GM18867 (cell line): ENCODE measurements at regions not wholly inside any gene's neighbourhood (a gene's known extent, or its start where the extent isn't known, plus 50 kb on each side); places are given as distances from the start of the nearest gene placed in this dataset.
"Not testable (repeated sequence)": the region's sequence is repeated elsewhere in the genome, so short reads cannot be mapped to it uniquely, and the experiment has no call there.

Experiments used
- ATAC-seq: cut with Tn5 transposase; IDR thresholded peaks from one replicate; pipeline ENCODE4 v1.9.1; 2021; ENCODE audit warnings: mild to moderate bottlenecking, moderate library complexity; ENCODE audit not compliant: unreplicated experiment

DNA sequence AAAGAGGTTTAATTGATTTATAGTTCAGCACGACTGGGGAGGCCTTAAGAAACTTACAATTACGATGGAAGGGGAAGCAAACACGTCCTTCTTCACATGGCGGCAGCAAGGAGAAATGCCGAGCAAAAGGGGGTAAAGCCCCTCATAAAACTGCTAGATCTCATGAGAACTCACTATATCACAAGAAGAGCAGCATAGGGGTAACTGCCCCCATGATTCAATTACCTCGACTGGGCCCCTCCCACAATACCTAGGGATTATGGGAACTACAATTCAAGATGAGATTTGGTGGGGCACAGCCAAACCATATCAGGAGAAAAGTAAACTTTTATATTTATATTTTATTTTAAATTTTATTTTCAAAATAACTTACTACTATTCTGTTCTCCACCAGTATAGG lies 272.0 kb downstream of the MYCN start:
- ATAC-seq, result no peak

DNA sequence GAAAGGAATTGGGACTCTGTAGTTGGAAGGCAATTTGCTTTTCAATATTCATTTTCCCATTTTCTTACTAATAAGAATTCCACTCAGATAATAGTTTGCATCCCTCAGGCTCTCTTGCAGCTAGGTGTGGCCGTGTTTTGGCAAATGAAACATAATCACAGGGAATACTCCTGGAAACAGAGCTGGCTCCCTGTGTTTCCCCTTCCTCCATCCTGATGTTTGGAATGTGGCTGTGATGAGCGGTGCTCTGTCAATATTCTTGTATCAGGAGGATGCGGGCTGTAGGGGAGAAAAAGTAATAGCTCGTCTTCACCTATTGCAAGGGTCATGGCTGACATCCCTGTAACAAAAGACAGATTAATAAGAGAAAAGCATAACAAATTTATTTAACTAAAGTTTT lies 271.0 kb downstream of the MYCN start:
- no peak for ATAC-seq

DNA sequence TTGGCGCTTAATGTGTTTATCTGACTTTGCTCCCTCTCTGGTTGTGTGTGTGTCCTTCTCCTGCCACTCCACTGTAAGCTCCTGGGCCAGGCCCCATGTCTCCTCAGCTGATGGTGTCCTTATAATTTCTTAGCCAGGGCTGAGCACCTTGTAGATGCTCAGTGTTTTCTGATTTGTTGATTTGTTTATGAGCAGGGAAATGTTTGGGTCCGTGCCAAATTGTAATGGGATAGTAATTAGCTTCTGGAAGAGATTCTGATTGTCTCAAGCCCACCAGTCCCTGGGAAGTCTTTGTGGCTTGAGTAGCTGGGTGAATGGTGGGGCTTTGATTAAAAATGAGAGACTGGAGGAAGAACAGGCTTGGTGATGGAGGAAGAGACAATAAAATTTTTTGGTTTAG lies 270.5 kb downstream of the MYCN start:
- no peak for ATAC-seq

DNA sequence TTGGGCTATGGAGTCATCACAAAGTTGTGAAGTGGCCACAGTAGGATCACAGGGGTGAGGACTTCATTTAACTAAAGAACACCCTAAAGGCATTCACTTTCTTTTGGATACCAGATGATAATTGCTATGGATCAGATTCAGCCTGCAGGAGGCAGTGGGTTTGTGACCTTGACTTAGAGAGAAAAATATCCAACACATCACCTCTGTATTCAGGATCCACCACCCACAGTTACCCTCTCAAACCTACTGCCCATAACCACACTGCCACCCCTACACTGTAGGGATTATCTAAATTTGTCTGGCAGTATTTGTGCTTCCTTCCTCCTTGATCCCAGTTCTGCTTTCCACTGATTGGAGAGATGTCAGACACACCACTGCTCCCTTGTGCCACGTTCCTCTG lies 269.4 kb downstream of the MYCN start:
- no peak for ATAC-seq

DNA sequence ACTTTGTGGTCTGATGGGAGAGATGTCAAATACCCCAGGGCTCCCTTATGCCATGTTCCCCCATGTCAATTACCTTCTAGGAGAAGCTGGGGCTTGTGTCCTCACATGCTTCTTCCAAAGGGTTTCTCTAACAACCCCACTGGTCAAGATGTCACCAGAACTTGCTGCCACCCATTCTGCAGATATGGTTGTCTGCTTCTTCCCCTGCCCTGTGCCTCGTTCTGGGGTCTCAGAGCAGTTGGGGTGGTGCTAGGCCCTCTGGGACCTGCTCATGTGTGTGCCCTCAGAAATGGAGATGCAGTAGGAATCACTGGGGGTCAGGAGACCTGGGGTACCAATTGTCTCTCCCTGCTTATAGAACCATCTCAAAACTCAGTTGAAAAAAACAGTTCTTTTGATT lies 268.6 kb downstream of the MYCN start:
- ATAC-seq, result no peak

DNA sequence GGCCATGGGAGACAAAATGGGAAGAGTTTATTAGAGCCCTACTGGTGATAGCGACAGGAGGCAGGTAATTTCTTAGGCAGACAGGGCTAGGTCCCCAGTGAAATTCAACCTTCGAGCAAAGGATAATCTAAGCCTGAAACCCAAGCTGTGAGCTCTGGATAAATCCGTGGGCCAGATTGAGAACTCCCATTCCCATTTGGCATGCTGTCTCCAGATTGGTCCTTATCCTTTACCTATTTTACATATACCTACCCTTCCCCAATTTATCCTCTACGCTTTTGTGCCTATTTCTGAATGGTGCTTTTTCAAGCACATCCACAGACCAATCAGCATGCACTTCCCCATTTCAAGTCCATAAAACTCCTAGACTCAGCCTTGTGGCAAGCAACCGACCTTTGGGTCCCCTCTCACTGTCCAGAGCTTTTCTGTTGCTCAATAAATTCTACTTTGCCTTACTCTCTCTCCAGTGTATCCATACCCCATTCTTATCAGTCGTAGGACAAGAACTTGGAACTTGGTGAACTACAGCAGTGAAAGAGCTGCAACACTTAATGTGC lies 268.0 kb downstream of the MYCN start:
- ATAC-seq, result no peak

DNA sequence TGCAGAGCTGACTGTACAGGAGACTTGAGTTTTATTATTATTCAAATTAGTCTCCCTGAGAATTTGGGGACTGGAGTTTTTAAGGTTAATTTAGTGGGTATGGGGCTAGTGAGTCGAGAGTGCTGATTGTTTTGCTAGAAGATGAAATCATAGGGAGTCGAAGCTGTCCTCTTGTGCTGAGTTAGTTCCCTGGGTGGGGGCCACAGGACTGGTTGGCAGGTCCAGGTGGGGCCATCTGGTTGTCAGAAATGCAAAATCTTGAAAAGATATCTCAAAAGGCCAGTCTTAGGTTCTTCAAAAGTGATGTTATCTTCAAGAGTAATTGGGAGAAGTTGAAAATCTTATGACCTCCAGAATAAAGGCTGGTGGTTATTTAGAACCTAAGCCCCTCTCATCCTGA lies 267.3 kb downstream of the MYCN start:
- ATAC-seq, result no peak

DNA sequence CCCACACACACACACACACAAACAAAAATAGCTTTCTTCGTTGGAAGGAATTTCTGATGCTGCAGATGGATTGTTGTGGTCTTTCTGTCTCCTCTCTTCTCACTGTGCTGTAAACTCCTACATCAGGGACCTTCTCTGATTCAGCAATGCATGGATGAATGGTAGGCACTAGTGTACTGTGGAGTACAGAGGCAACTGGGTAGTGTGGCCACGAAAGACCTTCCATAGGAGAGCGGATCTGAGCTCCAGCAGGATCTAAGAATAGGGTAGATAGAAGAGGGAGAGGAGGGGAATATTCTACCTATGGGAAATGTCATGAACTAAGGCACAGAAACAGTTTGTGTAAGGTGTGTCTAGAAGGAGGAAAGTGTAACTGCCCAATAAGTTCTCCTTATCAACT lies 266.8 kb downstream of the MYCN start:
- no peak for ATAC-seq

DNA sequence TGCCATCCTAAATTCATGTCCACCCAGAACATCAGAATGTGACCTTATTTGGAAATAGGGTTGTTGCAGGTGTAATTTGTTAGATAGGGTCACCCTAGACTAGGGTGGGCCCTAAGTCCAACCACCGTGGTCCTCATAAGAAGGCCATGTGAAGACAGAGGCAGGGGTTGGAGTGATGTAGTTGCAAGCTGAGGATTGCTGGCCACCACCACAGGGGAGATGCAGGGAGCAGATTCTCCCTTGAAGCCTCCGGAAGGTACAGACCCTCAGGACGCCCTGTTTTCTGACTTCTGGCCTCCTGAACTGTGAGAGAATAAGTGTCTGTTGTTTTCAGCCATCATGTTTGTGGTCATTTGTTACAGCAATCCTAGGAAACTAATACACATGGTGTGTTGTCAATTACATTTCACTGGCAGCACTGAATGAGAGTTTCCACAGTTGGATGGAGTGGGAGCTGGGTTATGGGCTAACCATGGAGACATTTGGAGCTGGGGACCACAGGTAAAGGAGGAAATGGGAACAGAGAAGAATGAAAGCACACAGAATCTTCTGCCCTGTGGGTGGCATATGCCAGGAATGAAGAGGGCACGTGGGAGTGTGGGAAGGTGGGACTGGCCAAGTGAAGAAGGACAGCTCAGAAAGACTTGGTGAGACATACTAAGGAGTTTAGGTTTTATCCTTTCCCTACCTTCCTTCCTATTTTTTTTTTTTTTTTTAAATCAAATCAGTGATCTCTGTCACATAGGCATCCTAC lies 266.0 kb downstream of the MYCN start:
- no peak for ATAC-seq

DNA sequence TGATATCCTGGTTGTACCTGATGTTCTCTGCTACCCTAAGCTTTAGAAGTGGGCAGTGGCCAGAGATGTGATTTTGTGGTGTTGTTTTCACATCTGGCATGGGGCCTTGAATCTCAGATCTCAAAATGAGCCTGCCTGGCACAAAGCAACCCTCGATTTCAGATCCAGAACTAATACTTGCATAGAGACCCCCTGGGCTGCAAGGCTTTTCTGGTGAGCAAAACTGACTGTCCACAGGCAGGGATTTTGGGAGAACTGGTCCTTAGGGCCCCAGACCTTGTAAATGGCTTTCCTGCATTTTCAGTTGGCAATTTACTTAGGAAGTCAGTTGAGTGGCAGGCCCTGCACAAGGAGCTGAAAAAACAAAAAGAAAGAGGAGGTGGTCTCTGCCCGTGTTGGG lies 265.3 kb downstream of the MYCN start:
- ATAC-seq, result no peak

DNA sequence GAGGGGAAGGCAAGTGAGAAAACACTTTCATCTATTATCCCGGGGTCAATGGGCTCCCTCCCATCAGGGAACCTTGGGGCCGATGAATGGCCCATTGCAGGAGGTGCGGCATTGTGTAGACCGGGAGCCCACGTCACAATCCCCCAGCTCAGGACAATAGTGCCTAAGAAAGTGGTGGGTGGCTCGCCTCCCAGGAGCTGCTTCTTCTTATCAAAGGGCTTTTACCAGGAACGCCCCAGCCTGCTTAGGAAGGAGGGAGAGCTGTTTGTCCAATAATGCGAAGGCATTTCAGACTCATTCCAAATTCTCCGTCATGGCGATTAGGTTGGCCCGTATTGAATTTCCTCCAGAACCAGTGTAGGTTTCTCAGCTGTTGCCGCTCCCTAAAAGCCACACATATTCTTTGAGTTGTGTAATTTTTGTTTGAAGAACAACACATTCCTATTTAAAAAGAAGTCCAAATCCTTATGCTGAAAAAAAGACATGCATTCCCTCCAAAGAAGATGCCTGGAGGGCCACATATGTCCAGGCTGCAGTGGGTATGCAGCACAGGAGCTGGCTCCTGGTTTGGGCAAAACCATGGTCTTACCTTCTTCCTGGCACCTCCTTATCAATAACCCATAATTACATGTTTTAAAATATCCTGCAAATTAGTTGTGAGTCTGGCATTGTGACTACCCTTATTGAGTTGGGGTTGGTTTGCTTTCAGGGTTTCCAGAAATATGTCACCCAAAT lies 264.7 kb downstream of the MYCN start:
- no peak for ATAC-seq

DNA sequence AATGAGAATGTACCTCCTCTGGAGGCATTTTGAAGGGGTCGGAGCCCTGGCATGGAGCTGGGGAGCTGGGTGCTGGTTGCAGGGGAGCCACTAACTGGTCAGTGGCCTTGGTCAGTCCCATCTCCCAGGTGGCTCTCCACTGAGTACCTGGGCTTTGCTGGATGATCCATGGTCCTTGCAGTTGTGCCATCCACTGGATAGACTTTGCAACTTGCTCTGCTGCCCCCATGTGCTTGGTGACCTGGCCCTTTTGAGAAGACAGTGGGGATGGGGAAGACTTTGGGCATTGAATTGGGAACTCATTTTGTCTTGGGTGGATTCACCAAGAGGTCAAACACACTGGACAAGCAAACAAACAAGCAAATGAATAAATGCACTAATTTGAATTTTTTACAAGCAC lies 263.9 kb downstream of the MYCN start:
- no peak for ATAC-seq

DNA sequence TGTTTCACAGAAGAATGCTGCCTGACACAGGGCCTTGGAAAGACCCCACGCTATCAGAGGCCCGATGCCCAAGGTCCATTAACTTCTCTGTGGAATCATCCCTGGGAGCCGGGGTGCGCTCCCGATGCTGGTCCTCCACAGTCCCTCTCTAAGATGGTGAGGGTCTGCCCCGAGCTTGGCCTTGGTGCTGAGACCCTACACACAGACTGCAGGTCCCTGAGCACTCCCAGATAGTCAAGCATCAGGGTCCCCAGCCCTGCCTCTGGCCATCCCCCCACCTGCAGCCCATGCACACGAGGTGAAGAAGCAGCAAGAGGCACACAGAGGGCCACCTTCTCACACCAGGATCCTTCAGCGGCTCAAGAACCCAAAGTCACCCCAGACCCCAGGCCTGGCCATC lies 263.3 kb downstream of the MYCN start:
- ATAC-seq, result no peak

DNA sequence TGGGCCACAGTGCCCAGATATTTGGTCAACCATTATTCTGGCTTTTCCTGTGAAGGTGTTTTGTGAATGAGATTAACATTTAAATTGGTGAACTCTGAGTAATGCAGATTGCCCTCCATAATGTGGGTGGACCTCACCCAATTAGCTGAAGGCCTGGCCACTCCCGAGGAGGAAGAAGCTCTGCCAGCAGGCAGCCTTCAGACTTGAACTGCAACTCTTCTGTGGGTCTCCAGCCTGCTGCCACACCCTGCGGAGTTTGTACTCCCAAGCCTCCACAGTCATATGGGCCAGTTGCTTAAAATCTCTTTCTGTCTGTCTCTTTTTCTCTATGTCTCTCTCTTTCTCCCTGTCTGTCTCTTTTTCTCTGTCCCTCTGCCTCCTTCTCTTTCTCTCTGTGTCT lies 262.7 kb downstream of the MYCN start:
- no peak for ATAC-seq

DNA sequence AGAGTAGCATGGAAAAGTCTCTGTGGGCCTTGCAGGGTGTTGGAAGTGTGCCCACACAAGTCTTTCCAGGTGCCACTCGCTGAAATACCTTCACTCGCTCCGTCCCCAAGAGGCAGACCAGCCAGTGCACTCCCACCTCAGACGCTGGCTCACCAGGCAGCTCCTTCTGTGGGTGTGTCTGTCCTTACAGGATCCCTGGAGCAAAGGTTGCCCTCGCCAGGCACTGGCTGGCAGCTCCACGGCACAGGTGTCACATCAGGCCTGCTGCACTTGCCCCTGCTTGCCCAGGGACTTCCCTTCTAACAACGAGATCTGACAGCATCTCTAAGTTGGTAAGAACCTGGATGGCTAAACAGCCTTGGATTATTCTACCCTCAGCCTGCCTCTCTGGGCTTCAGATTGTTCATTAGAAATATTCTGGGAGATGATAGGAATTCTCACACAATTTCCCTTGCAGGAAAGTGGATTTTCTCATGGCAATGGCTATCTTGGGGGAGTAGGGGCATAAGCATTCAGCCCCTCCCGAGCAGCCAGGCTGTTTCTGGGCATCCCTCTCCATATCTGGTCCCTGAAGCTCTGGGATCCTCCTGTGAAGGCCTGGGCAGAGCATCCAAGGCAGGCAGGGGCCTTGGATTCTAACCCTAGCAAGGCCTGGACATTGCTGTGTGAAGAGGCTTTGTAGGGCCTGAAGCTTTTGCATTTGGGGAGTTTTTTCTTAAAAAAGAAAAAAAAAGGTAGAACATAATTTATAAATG lies 262.1 kb downstream of the MYCN start:
- no peak for ATAC-seq

DNA sequence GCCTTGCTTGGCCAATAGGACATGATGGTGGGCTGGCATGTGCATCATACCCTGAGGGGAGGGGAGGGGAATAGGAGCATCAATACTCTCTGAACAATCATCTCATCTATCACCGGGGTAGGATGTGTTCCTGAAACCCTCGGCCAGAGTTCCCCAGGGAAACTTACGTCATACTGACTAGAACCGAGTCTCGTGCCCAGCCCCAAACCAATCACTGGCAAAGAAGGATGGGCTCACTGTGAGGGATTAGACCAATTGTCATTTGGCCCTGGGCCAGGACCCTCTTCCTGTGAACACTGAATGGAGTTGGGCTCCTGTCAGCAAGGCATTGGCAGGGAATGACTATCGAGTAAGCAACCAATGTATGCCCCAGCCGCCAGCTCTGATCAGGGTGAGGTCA lies 261.5 kb downstream of the MYCN start:
- ATAC-seq, result no peak

DNA sequence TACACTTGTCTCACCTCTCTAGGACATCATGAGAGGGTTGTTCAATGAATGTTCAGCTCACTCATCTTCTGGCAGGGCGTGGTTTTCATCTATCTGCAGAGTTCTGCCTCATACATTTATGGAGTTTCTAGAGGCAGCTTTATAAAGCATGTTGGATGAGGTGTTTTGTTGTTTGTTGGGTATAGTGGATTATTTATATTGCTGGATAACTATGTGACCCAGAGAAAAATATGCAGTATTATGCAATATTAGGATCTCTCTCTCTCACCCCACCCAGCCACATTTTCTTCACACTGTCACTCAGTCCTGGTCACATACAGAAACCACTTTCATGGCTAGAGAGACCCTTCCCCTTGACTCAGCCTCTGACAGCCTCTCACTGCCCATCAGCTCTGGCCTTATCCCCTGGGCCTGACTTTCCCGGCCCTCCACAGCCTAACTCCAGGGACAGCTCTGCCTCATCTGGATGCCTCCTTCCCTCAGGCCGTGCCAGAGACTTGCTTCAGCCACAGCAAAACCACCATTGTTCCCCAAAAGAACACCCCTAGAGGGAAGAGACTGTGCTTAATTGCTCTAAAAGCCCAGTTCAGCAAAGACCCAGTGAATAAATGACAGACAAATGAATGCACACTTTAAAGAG lies 260.3 kb downstream of the MYCN start:
- no peak for ATAC-seq

DNA sequence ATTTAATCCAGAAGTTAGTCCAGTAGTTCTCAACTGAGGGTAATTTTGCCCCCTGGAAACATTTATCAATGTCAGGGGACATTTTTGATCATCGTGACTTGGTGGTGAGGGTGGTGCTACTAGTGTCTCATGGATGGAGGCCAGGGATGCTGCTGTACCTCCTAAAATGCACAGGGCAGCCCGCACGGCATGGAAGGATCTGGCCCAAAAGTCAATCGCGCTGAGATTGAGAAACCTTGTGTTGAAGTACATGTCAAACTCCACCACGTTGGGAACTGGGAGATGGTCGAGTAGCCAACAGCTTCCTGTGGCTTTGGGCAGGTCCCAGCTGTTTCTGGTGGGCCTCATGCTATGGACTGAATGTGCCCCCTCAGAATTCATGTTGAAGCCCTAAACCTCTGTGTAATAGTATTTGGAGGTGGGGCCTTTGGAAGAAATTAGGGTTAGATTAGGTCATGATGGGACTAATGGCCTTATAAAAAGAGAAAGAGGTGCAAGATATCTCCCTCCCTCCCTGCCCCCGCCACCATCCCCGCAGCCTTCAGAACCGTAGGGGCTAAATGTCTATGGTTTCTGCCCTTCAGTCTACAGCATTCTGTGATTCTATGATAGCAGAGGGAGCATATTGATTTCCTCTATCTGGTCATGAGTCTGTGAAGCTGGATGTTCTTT lies 259.7 kb downstream of the MYCN start:
- ATAC-seq, result no peak

DNA sequence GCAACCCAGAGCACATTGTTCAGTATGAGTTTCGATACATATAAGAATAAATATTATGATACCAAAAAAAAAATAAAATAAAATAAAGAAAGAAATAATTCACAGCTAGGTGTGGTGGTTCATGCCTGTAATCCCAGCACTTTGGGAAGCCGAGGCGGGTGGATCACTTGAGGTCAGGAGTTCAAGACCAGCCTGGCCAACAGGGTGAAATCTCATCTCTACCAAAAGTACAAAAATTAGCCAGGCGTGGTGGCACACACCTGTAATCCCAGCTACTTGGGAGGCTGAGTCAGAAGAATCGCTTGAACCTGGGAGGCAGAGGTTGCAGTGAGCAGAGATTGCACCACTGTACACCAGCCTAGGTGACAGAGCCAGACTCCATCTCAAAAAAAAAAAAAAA lies 258.9 kb downstream of the MYCN start:
- ATAC-seq, result not testable (repeated sequence)

DNA sequence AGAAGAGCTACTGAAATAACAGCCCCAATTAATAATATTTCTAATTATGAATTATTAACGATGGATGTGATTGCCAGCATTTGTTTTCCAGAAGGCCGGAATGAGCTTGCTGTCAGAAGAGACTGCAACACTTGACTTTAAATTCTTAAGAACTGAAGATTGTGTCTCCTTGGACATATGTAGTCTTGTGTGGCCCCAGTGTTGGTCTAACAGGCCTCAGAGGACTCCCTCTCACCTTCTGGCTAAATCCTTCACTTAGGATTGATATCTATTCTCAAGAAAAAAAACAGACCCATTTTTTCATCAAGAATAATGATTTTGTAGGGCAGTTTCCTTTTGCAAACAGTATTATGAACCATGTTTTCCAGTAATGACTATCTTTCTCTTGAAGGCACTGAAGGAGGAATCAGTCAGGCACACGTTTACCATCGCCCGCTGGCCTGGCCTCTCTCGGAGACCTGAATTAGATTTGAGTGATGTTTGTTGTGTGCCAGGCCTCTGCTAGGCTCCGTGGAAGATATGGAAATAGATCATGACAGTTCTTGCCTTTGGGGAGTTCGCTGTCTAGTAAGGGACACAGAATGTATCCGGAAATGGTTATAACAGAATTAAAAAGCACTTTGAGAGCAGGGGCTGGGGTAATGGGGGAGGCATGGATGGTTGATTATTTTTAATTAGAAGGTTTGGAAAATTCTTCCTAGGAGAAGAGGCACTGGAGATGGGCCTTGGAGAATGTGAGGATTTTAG lies 258.0 kb downstream of the MYCN start:
- ATAC-seq, result no peak
